ENCODE measurements at regions not wholly inside any gene's neighbourhood (a gene's known extent, or its start where the extent isn't known, plus 50 kb on each side); places are given as distances from the start of the nearest gene placed in this dataset.

- no peaks in the 10 kb centered on the region for H3K9me3 ChIP-seq (ENCODE audit: control insufficient read depth, low read depth, low read length)
- no CpG with 5 or more reads among the region's 5 CpGs for WGBS (ENCODE audit: extremely low coverage, insufficient read length, low lambda C conversion rate)
- no peak overlapping the region for H2BK12ac ChIP-seq (ENCODE audit: insufficient read length, low read depth, low read length)
- no peak overlapping the region for H2BK5ac ChIP-seq (ENCODE audit: insufficient read length, low read length)
- H4K20me1 ChIP-seq (ENCODE audit: control insufficient read depth, insufficient read depth, insufficient read length), result no peaks in the 10 kb centered on the region
- no peak overlapping the region for H4K5ac ChIP-seq (ENCODE audit: insufficient read length, low read depth, low read length)
- no peak overlapping the region for H3T11ph ChIP-seq (ENCODE audit: low read length)
- H3K23ac ChIP-seq (ENCODE audit: insufficient read length, low read depth, low read length), result no peak overlapping the region
- no peak overlapping the region for H3K14ac ChIP-seq (ENCODE audit: insufficient read depth, low read length)
- no peak overlapping the region for H2BK15ac ChIP-seq (ENCODE audit: low read depth, low read length)
- H4K91ac ChIP-seq (ENCODE audit: insufficient read length, low read depth, low read length), result no peak overlapping the region
- H3K27ac ChIP-seq (ENCODE audit: insufficient read length, low read depth, low read length), result no peak overlapping the region
- H4K8ac ChIP-seq (replicated peaks; ENCODE audit: insufficient read length, low read depth, low read length), result no peak overlapping the region
- no peak overlapping the region for H3K56ac ChIP-seq (ENCODE audit: insufficient read length, low read depth, low read length)
- Mint-ChIP-seq H3K4me1 (peaks cover 5 to 10% of the 10 kb centered on the region in 2 experiments; a peak in 3 of 4 replicates), H3K4me3 (no peak overlapping the region), H3K36me3 (ENCODE audit: insufficient read depth in 1 of 3, low read depth in 3 of 3) (no peaks in the 10 kb centered on the region), H3K27ac (no peak overlapping the region), H3K9me3 (no peaks in the 10 kb centered on the region), H3K27me3 (ENCODE audit: low read depth) (no peaks in the 10 kb centered on the region)
- H2AFZ ChIP-seq (ENCODE audit: low read length), result no peak overlapping the region
- no peak overlapping the region for H2BK20ac ChIP-seq (ENCODE audit: low read depth, low read length, poor library complexity, severe bottlenecking)
- no peaks in the 10 kb centered on the region for H3K27me3 ChIP-seq (ENCODE audit: insufficient read depth, low read length)
- H3K18ac ChIP-seq (ENCODE audit: insufficient read length, low read depth, low read length), result no peak overlapping the region
- no peak overlapping the region for H3K4ac ChIP-seq (ENCODE audit: low read depth, low read length)
- H3K9ac ChIP-seq (ENCODE audit: extremely low read depth, insufficient read length, low read length), result no peak overlapping the region
- H3K4me1 ChIP-seq (ENCODE audit: insufficient read depth, low read length), result no peaks in the 10 kb centered on the region; the same call in 1 of the 2 replicates
- H3K79me2 ChIP-seq (ENCODE audit: insufficient read depth, low read length), result no peaks in the 10 kb centered on the region
- TF ChIP-seq CTCF (conservative IDR thresholded peaks at IDR 0.05), result no peak
- no peak overlapping the region for H2BK120ac ChIP-seq (ENCODE audit: low read depth, low read length, poor library complexity, severe bottlenecking)
- H3K23me2 ChIP-seq (ENCODE audit: insufficient read length, low read depth, low read length, poor library complexity, severe bottlenecking), result no peaks in the 10 kb centered on the region
- no peak overlapping the region for H2AK5ac ChIP-seq (ENCODE audit: insufficient read length, low read length)
- no peaks in the 10 kb centered on the region for H3K79me1 ChIP-seq (ENCODE audit: insufficient read depth, low read depth, low read length, poor library complexity, severe bottlenecking)
- no peak for DNase-seq
- no peak overlapping the region for H3K4me2 ChIP-seq (ENCODE audit: insufficient read depth, insufficient read length, low read length)
Measured at GRCh38 chr6:122081921-122082320, 317.5 kb upstream of the HSF2 start.

Data from H9 (cell line).